OCI-LY7 (cell line): ENCODE measurements at regions not wholly inside any gene's neighbourhood (a gene's known extent, or its start where the extent isn't known, plus 50 kb on each side); places are given as distances from the start of the nearest gene placed in this dataset.

Experiments used
- CTCF ChIP-seq: fragments of 200-600 bp; sonication (generic); conservative IDR thresholded peaks from 2 replicates; pipeline ENCODE4 v1.5.1; 2014; ENCODE audit warnings: mild to moderate bottlenecking, antibody characterized with exemption, low read length, moderate library complexity, mixed read lengths
- EZH2phosphoT487 ChIP-seq: fragments of 200-600 bp; sonication (generic); IDR thresholded peaks from 2 replicates; pipeline ENCODE4 v1.6.1; 2018; ENCODE audit warnings: low read depth, borderline replicate concordance, mild to moderate bottlenecking, mixed run types, antibody characterized with exemption, low read length, moderate library complexity, mixed read lengths

GRCh38 chr5:122719991-122720746 is 54.7 kb upstream of the SNX2 start:
- TF ChIP-seq EZH2phosphoT487 (no peak), CTCF (no peak)
